NAMALWA (cell line): ENCODE measurements at regions not wholly inside any gene's neighbourhood (a gene's known extent, or its start where the extent isn't known, plus 50 kb on each side); places are given as distances from the start of the nearest gene placed in this dataset.
"Not testable (repeated sequence)": the region's sequence is repeated elsewhere in the genome, so short reads cannot be mapped to it uniquely, and the experiment has no call there.

Source experiments
- DNase-seq: peaks from one replicate; pipeline ENCODE4 v3.0.0-alpha.2; 2015; ENCODE audit warnings: low spot score

DNA sequence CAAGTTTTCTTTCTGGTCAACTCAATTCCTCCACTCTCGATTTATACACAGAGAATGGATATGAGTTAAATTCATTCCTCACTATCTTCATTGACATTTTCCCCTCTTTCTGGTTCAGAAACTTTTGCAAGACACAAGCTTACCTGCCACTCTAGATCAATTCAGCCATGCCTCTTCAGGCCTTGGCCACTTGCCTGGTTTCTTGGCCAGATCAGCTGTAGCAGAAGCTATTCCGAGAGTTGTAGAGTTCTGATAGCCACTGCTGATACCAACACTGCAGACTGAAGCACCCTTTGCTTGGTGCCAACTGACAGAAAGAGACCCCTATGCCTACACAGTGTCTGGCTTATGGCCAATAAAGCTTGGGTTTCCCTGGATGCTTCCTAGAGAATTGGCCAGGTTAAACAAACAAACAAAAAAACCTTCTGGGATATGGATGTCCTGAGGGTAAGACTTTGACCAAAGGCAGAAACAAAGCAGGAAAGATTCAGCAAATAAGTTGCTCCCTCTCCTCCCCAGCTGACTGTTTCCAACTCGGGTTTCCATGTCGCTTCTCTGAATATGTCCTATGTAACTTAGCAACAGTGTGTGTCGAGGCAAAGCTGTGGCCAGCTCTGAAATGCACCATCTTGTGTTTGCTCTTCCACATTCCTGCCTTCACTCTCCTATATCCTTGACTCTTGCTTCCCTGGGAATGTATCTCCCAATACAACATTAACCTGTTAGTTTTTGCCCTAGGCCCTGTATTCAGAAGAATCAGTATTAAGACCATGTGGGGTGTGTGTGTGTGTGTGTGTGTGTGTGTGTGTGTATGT, 521.6 kb downstream of the EPHA3 start:
- no peak for DNase-seq

DNA sequence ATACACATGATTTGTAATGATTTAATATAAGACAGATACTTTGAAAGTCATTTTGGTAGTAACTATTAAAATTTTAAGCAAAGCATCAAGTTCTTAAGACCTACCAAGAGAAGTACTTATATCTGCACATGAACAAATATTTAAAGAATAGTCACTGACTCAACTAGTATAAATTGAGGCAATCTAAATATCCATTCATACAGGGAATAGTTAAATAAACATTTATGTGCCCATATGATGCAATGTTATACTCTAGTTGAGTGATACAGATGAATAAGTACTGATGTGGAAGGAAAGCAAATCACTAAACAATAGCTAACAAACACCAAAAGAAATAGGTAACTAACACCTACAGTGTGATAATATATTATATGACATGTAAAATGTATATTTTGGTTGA, 527.7 kb downstream of the EPHA3 start:
- DNase-seq: no peak

DNA sequence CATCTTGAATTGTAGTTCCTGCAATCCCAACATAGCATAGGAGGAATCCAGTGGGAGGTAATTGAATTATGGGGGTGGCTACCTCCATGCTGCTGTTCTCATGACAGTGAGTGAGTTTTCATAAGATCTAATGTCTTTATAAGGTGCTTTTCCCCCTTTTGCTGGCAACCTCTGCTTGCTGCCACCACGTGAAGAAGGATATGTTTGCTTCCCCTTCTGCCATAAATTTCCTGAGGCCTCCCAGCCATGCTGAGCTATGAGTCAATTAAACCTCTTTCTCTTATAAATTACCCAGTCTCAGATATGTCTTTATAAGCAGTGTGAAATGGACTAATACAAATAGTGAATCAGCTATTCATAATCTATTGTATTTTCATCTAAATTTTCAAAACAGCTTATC, 537.3 kb downstream of the EPHA3 start:
- no peak for DNase-seq

DNA sequence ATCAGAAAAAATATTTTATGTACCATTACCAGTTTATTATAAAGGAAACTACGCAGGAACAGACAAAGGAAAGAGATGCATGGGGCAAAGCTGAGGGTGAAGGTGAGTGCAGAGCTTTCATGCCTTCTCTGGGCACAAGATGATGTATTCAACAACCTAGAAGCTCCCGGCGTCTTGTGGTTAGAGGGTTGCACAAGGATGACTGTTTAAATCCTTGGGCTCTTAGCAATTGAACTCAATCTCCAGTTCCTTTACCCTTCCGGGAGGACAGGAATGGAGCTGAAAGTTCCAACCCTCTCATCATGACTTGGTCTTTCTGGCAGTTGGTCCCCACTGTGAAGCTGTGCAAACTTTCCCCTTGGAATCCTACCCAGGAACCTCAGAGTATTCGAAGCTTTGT, 542.0 kb downstream of the EPHA3 start:
- DNase-seq: no peak

DNA sequence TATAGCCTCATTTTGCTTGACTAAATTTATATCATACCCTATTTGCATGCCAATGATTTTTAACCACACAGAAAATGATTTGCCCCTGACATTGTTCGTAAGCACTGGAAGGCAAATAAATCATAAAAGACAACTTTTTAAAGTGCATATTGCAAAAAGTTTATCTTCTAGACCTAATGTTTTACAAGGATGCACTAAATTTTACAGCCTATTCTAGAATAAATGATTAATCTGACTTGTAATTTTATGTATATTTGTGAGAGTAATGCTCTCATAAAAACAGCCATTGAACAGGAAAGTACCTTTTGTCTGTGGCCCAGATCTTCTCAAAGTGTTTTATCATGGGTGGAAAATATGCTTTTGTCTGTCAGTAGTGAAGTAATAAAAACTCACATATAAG, 546.6 kb downstream of the EPHA3 start:
- no peak for DNase-seq

DNA sequence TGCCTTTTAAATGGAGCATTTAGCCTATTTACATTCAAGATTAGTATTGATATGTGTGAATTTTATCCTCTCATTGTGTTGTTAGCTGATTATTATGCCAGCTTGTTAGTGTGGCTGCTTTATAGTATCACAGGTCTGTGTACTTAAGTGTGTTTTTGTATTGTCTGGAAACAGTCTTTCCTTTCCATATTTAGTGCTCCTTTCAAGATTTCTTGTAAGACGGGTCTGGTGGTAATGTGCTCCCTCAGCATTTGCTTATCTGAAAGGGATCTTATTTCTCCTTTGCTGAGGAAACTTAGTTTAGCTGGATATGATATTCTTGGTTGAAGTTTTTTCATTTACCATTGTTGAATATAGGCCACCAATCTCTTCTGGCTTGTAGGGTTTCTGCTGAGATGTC, 549.0 kb downstream of the EPHA3 start:
- no peak for DNase-seq

DNA sequence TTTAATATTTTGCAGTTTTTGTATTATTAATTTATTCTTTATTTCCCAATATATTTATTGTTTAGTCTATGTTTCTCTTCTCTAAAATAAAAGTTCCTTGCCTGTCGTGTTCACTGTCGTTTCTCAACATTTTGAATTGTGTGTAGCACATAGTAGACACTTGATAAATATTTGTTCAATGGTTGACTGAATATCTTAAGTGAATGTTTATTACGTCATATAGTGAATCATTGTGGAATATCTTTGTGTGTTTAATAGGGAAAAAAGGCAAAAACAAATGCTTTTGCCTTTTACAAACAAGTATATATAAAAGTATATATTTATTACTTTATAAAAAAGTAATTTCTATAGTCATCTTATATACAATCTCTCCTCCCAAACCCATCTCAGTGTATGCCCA, 572.3 kb downstream of the EPHA3 start:
- DNase-seq: no peak

DNA sequence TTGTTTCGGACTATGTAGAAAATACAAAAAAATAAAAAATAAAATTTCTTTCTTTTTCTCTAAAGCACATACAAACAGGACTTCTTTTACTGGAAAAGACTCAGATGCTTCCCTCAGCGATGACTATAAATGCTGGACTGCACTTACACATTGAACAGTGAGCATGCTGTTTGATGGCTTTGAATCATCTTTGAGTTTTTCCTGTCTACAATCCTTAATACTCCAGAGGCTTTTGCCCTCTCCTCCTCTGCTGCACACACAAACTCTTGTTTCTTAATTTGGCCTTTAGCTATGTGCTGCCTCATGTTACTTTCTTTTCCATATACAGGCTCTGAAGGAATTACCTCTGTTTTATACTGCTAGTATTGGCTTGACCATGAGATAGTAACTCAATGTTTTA, 575.1 kb downstream of the EPHA3 start:
- DNase-seq: no peak

DNA sequence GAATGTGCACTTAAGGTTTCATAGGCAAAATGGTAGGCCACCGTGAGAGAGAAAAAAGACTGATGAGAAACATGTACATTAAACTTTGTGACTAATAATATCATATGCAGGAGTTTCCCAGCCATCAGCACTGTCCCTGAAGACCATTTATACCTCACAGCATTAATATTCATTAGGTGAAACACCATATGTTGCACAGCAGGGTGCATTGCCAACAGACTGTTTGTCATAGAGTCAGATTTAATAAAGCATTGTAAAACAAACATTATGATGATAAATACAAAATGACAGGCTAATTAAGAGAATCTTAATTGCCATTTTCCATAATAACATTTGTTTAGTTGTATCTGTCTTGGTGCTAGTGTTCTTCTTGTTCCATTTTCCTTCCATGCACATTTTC, 578.3 kb downstream of the EPHA3 start:
- DNase-seq: no peak

DNA sequence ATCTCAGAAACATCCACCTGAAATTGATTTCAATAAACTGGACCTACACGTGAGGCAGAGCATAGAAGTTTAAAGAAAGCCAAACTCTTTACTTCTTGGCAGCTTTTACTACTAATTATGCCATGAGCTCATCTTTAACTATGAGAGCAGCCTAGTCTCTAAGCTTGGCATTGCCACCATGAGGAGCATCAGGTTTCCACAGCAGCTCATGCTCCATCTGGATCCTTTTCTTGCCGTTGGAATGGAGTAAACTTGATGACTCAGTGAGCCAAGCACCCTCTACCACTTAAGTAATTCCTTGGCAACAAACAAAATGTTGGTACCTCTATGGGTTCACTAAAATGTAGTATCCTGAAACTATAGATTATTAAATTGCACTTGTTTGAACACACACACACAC, 583.2 kb downstream of the EPHA3 start:
- DNase-seq: no peak

DNA sequence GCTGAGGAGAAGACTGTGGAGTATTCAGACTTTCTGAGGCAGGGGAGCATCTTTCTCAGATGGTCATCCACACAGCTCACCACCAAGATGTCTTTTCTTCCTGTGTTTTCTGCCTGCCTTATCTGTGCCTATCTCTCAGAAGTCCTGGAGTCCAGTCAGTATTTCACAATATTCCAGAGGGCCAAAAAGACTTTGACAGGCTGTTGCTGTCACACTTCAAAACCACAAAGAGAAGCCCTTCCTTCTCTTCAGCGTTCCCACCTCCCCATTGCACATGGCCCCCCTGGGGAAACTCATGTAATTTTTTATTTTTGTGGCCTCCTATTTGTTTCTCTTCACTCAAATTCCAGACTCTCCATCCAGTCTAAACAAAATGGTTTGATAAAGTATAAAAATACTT, 585.2 kb downstream of the EPHA3 start:
- no peak for DNase-seq

DNA sequence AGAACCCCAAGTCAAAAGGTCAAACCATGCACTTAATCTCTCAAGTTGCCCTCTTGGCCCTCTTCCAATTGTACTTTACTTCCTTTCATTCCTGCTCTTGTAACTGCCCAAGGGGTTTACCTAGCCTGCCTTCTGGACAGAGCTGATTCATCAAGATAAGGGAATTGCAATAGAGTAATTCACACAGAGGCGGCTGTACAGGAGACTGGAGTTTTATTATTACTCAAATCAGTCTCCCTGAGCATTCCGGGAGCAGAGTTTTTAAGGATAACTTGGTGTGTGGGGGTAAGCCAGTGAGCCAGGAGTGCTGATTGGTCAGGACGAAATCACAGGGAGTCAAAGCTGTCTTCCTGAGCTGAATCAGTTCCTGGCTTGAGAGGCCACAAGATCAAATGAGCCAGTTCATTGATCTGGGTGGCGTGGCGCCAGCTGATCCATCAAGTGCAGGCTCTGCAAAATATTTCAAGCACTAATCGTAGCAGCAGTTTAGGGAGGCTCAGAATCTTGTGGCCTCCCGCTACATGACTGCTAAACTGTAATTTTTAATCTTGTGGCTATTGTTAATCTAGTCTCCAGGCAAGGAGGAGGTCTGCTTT, 590.0 kb downstream of the EPHA3 start:
- no peak for DNase-seq

DNA sequence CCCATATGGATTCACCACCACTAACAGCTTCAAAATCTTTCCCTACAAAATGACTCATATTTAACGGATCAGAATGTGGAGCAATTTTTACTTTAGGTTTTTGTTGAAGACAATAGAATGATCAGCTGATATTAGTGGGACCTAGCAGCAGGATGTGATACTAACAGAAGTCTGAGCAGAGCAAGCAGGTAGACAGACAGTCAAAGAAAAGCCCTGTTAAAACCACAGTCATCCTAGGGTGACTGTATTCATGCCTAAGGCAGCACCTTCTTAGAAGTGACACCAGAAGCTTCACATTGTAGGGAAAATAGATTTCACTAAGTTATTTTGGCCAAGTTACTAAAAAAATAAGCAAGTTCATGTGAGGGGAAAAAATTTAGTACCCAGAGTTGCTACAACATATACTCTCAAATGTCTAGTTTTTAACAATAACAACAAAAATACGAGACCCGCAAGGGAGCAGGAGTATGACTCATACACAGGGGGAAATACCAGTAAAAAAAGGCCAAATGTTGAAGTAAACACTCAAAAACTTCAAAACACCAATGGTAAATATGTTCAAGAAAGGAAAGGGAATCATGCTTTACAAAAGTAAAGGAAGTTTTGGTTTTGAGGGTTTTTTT, 590.9 kb downstream of the EPHA3 start:
- DNase-seq: no peak

DNA sequence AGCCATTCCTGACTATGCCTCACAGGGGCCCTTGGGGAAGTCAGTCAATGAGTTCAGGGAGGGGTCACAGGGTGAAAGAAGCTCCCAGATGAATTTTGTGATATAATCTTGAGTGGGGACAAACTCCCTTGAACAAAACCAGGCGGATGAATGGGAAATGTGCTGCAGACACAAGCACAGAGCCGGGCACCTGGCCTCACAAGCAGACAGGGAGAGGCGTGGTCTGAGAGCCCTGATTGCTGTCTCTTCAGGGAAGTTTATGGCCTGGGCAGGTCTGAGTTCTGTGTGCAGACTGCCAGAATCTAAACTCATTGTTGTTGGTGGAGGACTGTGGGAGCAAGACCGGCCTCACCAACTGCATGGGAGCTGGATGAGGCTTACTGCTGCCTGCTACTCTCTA, 591.8 kb downstream of the EPHA3 start:
- DNase-seq: no peak

DNA sequence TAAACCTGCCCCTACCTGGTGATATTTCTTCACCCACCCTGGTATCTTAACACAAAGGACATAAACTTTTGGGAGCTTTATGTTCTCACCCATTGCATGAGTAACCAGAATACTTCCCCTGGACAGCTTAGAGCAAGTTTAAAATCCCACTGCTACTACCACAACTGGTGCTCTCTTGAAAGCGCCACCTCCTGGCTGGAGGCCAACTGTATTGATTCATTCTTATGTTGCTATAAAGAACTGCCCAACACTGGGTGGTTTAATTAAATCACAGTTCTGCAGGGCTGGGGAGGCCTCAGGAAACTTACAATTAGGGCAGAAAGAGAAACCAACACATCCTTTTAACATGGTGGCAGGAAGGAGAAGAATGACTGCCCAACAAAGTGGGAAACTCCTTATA, 592.4 kb downstream of the EPHA3 start:
- peak; percentile 1 for DNase-seq

DNA sequence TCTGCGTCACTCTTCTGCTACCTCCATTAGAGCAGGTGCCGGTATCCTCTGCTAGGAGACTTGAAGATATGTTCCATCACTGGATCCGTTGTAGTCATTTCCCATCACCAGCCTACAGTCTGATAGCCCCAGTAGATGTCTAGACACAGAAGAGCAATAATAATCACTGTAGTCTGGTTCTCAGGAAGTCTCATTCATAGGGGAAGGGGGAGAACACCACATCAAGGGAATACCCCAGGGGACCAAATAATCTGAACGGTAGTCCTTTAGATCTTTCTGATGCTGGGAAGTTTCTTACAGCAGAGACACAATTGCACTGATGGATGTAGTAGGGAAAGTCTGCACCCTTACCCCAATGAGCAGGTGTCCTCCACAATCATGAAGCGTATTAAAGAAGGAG, 595.0 kb downstream of the EPHA3 start:
- no peak for DNase-seq

DNA sequence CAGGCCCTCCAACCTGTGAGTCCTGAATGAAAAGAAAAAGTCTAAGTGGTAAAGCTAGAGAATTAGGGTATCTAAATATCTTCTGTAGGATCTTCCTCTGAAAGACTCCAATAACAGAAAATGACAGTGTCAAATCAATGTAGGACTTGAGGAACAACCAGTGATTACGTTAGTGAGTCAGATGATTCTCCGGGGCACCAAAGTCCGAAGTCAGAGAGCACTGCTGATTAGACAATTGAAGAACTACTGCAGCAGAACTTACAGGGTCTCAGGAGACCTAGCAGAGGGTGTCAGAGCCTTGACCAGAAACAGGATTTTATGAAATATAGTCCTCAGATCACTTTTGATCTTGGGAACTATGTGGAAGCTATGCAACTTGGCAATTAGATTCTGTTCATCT, 605.8 kb downstream of the EPHA3 start:
- DNase-seq: no peak

DNA sequence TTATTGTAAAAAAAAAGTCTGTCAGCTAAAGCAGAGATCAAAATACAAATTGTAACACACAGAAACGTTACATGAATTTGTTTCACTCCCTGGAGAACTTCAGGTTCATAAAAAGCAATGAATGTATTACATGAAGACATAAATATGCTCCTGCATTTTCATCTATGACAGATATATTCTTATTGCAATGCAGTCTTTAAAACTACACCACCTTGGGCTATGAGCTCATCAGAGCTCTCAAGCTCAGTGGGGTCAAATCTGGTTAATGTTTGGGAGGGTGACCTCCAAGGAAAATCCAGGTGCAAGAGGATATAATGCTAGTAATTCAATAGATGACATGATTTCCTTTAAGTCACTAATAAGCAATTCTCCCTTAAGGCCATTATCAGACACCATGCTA, 606.8 kb downstream of the EPHA3 start:
- no peak for DNase-seq

DNA sequence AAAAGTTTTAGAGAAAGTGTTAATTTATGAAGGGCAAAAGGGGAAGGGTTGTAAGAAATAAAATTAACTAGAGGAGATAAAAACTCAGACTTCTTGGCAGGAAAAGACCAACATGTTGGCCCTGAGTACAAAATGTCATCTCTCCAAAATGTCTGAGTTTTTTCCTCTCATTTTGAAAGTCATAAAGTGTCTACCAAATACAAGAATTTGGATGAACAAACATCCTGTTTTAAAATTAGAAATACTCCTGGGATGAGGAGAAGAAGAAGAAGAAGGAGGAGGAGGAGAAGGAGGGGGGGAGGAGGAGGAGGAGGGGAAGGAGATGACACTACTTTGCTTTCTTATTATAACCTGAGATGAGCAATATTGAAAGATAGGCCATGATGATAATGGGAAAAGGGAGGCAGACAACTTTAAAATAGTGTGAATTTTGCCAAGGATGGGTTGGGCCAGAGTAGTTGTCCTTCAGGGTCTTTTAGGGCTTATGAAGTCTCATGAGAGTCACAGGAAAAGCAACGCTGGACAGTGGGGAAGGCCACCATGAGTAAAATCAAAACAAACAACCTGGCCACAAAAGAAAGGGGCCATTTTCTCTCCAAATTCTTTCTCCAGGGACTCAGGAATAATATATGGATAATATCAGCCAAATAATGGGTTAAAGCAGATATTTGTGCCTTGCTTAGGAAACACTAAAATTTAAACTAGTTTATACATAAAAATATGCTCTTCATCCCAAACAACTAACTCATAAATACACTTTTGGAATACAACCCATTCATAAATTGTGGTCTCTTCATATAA, 632.9 kb downstream of the EPHA3 start:
- no peak for DNase-seq

DNA sequence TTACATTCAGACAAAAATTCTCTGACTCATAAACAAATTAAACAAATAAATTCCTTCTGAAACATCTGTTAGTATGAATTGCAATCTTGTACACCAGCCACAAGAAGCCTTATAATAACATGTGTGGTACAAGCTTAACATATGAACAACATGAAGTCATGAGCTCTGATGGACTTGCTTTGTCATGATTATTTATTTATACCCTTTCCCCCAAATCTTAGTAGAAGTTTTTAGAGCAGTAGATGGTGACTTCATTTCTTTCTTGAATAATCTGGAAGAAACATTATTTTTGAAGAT, 633.4 kb downstream of the EPHA3 start:
- DNase-seq: no peak

DNA sequence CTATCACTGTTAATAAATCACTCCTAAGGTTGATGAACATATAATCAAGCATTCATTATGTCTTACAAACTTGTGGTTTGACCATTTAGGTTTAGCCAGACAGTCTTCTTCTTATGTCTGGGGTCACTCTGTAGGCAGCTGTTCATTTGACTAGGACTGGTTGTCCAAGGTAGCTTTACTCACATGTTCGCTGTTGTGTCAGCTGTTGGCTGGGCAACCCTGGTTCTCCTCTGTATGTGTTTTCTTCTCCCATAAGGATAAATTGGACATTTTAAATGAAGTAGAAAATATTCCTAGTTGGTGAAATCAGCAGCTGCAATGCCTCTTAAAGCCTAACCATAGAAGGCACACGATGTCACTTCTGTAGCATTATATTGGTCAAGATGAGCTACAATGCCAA, 635.1 kb downstream of the EPHA3 start:
- no peak for DNase-seq

DNA sequence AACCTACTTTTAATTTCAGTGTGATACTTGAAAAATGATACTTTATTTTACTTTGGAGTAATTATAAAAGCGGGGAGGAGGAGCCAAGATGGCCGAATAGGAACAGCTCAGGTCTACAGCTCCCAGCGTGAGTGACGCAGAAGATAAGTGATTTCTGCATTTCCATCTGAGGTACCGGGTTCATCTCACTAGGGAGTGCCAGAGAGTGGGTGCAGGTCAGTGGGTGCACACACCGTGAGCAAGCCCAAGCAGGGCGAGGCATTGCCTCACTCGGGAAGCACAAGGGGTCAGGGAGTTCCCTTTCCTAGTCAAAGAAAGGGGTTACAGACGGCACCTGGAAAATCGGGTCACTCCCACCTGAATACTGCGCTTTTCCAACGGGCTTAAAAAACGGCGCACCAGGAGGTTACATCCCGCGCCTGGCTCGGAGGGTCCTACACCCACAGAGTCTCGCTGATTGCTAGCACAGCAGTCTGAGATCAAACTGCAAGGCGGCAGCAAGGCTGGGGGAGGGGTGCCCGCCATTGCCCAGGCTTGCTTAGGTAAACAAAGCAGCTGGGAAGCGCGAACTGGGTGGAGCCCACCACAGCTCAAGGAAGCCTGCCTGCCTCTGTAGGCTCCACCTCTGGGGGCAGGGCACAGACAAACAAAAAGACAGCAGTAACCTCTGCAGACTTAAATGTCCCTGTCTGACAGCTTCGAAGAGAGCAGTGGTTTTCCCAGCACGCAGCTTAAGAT, 640.3 kb downstream of the EPHA3 start:
- not testable (repeated sequence) for DNase-seq
